ENCODE measurements at regions not wholly inside any gene's neighbourhood (a gene's known extent, or its start where the extent isn't known, plus 50 kb on each side); places are given as distances from the start of the nearest gene placed in this dataset.

DNA sequence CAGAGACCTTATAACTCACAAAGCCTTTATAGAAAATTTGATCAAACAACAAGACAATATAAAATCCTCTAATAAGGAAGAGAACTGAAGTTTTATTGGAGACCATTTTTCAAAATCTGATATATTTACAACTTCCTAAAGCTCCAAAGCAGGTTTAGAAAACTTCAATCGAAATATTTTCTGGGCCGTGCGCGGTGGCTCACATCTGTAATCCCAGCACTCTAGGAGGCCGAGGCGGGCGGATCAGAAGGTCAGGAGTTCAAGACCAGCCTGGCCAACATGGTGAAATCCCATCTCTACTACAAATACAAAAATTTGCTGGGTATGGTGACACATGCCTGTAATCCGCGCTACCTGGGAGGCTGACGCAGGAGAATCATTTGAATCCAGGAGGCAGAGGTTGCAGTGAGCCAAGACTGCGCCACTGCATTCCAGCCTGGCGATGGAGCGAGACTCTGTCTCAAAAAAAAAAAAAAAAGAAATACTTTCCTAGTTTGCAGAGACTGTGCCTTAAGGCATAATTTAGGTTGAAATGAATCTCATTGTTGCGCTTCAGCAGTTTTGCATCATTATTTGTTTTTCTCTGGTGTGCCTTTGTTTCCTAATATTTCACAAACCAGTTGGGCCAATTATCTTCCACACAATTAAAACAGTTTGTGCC lies 60.6 kb upstream of the ASIP start:
- TF ChIP-seq CTCF (conservative IDR thresholded peaks at IDR 0.05 in 1 of 2, IDR thresholded peaks at IDR 0.05 in 1 of 2; ENCODE audit: low read depth in 1 of 2, low read length in 2 of 2), result no peak
- no peak for TF ChIP-seq EZH2 (IDR thresholded peaks at IDR 0.05; ENCODE audit: low read length, missing control alignments)
- no peak overlapping the region for H2AFZ ChIP-seq (ENCODE audit: low read length)
- H3K79me2 ChIP-seq (ENCODE audit: control insufficient read depth, insufficient read depth, low read length), result no peaks in the 10 kb centered on the region
- H3K4me2 ChIP-seq (ENCODE audit: extremely low read depth, insufficient read depth, low read length), result no peak overlapping the region
- no peaks in the 10 kb centered on the region for H3K4me1 ChIP-seq (ENCODE audit: control insufficient read depth, extremely low read depth, insufficient read depth, low read length)
- no peaks in the 10 kb centered on the region for H3K27me3 ChIP-seq (ENCODE audit: control insufficient read depth, insufficient read depth, low read length)
- no peaks in the 10 kb centered on the region for H4K20me1 ChIP-seq (ENCODE audit: control insufficient read depth, extremely low read depth, insufficient read depth, low read length)
- H3K9me3 ChIP-seq (ENCODE audit: control insufficient read depth, insufficient read depth, low read depth, low read length), result no peaks in the 10 kb centered on the region
- no peaks in the 10 kb centered on the region for H3K36me3 ChIP-seq (ENCODE audit: control insufficient read depth, insufficient read depth, low read length)
- no peak overlapping the region for H3K9ac ChIP-seq (ENCODE audit: insufficient read depth, low read length)
- H3K4me3 ChIP-seq (replicated peaks in 1 of 4; ENCODE audit: control extremely low read depth in 1 of 4, insufficient read depth in 1 of 4, low read depth in 3 of 4, low read length in 4 of 4), result no peak overlapping the region
- no peak overlapping the region for H3K27ac ChIP-seq (ENCODE audit: insufficient read depth, low read length)
- DNase-seq (ENCODE audit: low read depth in 2 of 2), result no peak

GRCh38 chr20:34181484-34181883 lies 59.7 kb upstream of the ASIP start:
- DNase-seq (ENCODE audit: low read depth in 2 of 2), result no peak
- H4K20me1 ChIP-seq (ENCODE audit: control insufficient read depth, extremely low read depth, insufficient read depth, low read length), result no peaks in the 10 kb centered on the region
- no peak for TF ChIP-seq EZH2 (IDR thresholded peaks at IDR 0.05; ENCODE audit: low read length, missing control alignments)
- no peak for TF ChIP-seq CTCF (conservative IDR thresholded peaks at IDR 0.05 in 1 of 2, IDR thresholded peaks at IDR 0.05 in 1 of 2; ENCODE audit: low read depth in 1 of 2, low read length in 2 of 2)

GRCh38 chr20:34185766-34186620 lies 55.2 kb upstream of the ASIP start:
- H3K4me2 ChIP-seq (ENCODE audit: extremely low read depth, insufficient read depth, low read length), result no peak overlapping the region
- H3K4me3 ChIP-seq (replicated peaks in 1 of 4; ENCODE audit: control extremely low read depth in 1 of 4, insufficient read depth in 1 of 4, low read depth in 3 of 4, low read length in 4 of 4), result no peak overlapping the region
- TF ChIP-seq EZH2 (IDR thresholded peaks at IDR 0.05; ENCODE audit: low read length, missing control alignments), result no peak
- TF ChIP-seq CTCF (conservative IDR thresholded peaks at IDR 0.05 in 1 of 2, IDR thresholded peaks at IDR 0.05 in 1 of 2; ENCODE audit: low read depth in 1 of 2, low read length in 2 of 2), result no peak
- peaks cover 4% of the 10 kb centered on the region for H3K27me3 ChIP-seq (ENCODE audit: control insufficient read depth, insufficient read depth, low read length)
- H3K79me2 ChIP-seq (ENCODE audit: control insufficient read depth, insufficient read depth, low read length), result no peaks in the 10 kb centered on the region
- no peaks in the 10 kb centered on the region for H3K4me1 ChIP-seq (ENCODE audit: control insufficient read depth, extremely low read depth, insufficient read depth, low read length)
- no peak for DNase-seq (ENCODE audit: low read depth in 2 of 2)
- no peaks in the 10 kb centered on the region for H4K20me1 ChIP-seq (ENCODE audit: control insufficient read depth, extremely low read depth, insufficient read depth, low read length)
- no peaks in the 10 kb centered on the region for H3K36me3 ChIP-seq (ENCODE audit: control insufficient read depth, insufficient read depth, low read length)
- no peaks in the 10 kb centered on the region for H3K9me3 ChIP-seq (ENCODE audit: control insufficient read depth, insufficient read depth, low read depth, low read length)
- H3K27ac ChIP-seq (ENCODE audit: insufficient read depth, low read length), result no peak overlapping the region
- H3K9ac ChIP-seq (ENCODE audit: insufficient read depth, low read length), result no peak overlapping the region
- H2AFZ ChIP-seq (ENCODE audit: low read length), result no peak overlapping the region

More at GRCh38 chr20:34181484-34181883, 59.7 kb upstream of the ASIP start:
- H3K9me3 ChIP-seq (ENCODE audit: control insufficient read depth, insufficient read depth, low read depth, low read length), result no peaks in the 10 kb centered on the region
- H3K4me2 ChIP-seq (ENCODE audit: extremely low read depth, insufficient read depth, low read length), result no peak overlapping the region
- H3K4me1 ChIP-seq (ENCODE audit: control insufficient read depth, extremely low read depth, insufficient read depth, low read length), result no peaks in the 10 kb centered on the region
- H3K79me2 ChIP-seq (ENCODE audit: control insufficient read depth, insufficient read depth, low read length), result no peaks in the 10 kb centered on the region
- no peak overlapping the region for H3K9ac ChIP-seq (ENCODE audit: insufficient read depth, low read length)
- no peak overlapping the region for H3K27ac ChIP-seq (ENCODE audit: insufficient read depth, low read length)
- H3K4me3 ChIP-seq (replicated peaks in 1 of 4; ENCODE audit: control extremely low read depth in 1 of 4, insufficient read depth in 1 of 4, low read depth in 3 of 4, low read length in 4 of 4), result no peak overlapping the region
- no peaks in the 10 kb centered on the region for H3K36me3 ChIP-seq (ENCODE audit: control insufficient read depth, insufficient read depth, low read length)
- peaks cover 2% of the 10 kb centered on the region for H3K27me3 ChIP-seq (ENCODE audit: control insufficient read depth, insufficient read depth, low read length)
- H2AFZ ChIP-seq (ENCODE audit: low read length), result no peak overlapping the region

All from fibroblast of lung (primary cell).